ENCODE measurements at regions not wholly inside any gene's neighbourhood (a gene's known extent, or its start where the extent isn't known, plus 50 kb on each side); places are given as distances from the start of the nearest gene placed in this dataset.
"Not testable (repeated sequence)": the region's sequence is repeated elsewhere in the genome, so short reads cannot be mapped to it uniquely, and the experiment has no call there.

DNA sequence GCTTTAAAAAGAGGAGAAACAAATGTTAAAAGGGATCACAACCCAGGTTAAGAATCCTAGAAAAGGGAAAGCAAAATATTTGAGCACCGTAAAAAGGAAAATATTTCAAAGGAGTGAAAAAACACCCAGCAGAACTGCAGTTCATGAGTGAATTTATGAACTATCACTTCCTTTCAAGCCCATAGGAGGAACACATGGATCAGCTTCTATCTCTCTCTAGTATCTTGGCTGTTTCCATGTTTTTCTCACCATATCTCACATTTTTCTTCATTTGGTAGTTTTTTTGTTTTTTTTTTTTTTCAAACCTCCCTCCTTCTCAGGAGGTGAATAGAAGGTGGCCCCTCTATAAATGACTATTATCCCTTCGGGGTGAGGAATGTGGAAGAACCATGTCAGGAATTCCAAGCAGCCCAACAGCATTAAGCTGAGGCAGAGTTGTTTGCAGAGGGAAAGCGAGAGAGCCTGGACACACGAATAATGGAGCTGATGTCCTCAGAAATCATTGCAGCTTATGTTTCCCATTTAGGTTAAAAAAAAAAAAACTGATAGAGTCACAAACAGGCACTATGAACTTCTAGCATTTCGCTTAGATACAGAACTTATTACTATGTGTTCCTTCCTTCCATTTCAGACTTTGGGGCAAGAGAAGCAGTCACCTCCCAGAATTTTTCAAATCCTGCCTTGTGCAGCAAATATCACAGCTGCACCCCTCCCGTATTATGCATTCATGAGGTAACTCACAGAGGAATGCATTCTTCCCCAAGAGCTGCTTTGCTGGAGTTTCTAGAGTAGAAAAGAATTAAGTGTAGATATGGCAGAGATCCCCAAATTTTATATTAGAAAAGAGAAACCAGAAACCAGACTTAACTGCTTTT lies 315.6 kb downstream of the IRS1 start:
- in situ Hi-C loops (cut with MboI; ENCODE audit: low sequenced_read_pairs) = no loop called here

DNA sequence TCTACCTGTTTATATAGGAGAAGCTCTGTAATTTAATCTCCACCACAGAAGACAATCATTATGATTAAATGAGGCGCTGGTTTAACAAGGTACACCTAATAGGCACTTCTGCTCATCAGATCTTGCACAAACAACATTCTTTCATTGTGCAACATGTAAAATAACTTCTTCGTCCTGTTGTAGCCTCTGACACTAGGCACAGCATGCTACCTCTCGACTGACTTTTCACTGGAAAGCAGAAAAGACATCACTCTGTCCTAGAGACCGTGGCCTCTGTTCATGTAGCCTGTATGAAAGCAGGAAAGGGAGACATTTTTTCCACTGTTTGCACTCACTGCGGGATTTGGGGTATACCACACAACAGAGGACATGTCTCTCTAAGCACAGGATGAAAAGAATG lies 316.5 kb downstream of the IRS1 start:
- in situ Hi-C loops (cut with MboI; ENCODE audit: low sequenced_read_pairs) = no loop called here

DNA sequence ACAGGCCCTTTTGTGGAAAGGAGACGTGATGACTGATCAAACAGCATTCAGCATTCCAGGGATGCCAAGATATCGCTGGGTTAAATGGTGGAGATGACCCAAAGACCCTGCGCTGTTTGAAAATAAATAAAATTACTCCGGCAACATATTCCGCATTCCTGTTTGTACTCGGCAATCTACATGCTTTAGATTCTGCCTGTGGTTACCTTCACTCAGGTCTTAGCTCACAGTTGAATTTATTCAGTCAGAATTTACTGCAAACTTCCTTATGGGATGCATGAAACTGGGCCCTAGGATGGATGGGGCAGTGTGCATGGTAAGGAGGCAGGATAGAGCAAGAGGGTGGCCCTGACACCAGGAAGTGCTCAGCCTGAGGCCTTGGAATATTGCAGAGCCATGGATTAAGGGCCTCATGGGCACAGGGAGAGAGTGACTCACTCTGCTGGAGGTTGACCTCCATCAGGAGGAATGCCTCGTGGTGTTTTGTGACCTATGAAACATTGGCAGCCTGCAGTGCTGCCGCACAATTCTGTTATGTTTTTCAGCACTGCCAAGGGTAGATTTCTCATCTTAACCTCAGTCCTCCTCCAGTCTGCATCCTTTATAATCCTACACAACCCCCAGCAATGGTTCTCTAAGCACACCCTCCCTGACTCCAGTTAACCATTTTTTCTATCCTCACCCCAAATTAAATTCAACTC lies 321.4 kb downstream of the IRS1 start:
- in situ Hi-C loops (cut with MboI; ENCODE audit: low sequenced_read_pairs) = no loop called here

DNA sequence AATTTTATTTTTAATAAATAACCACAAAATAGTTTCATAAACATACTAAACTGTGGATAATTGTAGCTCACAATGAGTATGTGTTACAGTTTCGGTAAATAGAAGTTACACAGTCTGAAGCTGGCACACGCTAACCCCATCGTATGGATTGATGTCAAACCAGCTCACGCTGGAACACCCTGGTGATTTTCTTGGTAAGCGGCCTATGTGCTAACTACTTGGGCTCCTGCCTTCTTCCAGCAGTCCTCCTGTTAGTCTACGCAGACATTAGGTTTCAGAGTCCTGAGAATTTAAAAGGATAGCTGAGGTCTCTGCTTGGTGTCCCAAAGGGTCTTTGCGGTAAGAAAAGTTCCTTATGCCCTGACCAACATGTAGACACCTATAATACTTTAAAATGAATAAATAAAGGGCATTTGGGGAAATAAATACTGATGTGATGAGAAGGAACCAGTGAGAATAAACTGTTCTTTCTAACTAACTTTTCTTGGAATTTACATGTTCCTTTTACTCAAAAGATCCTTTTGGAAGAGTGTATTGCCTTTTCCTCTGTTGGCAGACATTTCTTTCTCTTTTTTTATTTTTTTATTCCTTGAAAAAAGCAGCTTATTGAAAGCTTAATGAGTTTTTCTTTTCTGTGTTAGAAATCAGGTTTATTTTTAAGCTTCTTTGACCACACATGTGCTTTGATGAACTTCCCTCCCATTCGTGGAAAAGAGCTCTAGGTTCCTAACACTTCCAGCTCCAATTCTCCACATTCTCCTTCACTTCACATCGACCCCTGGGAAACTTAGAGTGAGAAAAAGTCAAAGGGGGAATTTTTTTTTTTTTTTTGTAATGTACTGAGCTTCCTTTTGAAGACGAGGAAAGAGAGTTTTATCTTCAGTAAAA lies 322.2 kb downstream of the IRS1 start:
- in situ Hi-C loops (cut with MboI; ENCODE audit: low sequenced_read_pairs) = no loop called here

DNA sequence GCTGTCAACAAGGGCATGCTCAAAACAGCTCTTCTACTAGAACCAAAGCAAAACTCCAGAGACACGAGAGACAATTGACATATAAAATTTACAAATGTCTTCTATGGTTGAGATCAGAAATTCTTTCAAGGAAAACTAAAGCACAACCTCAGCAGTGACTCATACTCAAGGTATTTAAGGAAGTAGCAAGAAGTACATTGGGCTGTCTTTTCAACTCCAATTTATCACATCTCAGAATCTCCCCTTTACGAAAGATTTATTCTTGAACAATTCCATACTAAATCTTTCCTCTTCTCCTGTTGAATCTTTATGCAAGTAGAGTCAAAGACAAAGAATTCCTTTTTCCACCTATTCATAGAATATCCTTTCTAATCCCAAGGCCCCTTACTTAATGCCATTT lies 324.0 kb downstream of the IRS1 start:
- in situ Hi-C loops (cut with MboI; ENCODE audit: low sequenced_read_pairs) = no loop called here

DNA sequence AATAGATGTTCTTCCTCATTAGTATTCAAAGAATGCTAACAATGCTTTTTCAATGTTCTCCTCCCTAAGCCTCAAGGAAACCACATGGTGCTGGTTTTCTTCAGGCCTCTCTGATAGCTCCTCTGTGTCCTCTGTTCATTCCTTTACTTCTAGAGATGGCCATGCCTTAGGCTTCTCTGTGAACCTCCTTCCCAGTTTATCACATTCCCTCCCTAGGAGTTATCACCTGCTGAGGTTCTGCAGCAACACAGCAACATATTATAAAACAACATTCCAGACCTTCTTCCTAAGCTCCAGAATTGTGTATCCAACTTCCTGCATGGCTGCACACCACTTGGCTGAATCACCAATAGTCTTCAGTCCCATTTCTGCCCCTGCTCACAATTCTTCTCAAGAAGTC lies 325.5 kb downstream of the IRS1 start:
- in situ Hi-C loops (cut with MboI; ENCODE audit: low sequenced_read_pairs) = no loop called here

DNA sequence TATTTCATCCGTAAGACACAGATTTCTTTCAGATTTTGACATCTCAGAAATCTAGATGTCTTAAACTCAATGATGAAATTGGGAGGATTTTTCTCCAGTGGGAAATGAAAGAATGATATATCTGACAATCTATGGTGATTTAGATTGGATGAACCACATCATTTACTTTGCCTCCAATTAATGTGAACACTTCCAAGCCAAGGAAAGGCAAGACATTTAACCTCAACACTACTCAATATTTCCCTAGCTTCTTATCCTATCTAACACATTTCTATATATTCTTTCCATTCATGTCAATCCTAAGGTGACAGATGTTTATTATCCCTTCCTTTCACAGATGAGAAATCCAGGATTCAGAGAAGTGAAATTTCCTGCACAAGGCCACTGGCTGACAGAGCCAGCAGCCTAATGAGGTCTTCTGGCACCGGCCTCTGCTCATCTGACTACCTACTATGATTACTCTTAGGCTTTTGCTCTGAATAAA lies 327.6 kb downstream of the IRS1 start:
- in situ Hi-C loops (cut with MboI; ENCODE audit: low sequenced_read_pairs) = no loop called here

DNA sequence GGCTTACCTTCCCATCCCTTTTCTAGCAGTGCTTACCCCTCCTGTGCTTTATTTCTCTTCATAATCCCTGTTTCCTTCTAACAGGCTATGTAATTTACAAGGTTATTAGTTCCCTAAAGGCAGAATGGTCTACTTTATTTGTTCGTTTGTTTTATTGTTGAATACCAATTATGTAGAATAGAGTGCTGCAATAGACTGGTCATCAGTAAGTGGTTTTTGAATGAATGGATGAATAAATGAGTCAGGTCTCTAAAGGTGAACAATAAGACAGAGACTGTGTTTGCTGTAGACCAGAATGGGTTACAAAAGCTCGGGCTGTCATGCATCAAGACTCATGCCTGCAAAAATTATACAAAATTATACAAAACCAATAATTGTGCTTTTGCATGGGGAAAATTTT lies 332.0 kb downstream of the IRS1 start:
- in situ Hi-C loops (cut with MboI; ENCODE audit: low sequenced_read_pairs) = no loop called here

DNA sequence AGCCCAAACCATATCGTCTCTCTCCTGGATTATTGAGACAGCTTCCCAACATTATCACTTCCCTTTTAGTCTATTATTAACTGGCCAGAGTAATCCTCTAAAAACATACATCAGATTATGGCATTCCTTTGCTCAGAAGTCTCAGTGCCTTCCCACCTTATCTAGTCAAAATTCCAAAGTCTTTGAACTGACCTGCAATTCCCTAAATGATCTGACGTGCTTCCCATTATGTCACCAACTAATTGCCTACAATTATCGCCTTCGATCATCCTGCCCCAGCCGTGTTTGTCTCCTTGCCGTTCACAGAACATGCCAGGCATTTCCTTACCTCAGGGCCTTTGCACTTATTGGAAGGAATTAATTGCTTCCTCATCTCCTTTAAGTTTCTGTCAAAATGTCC lies 332.4 kb downstream of the IRS1 start:
- in situ Hi-C loops (cut with MboI; ENCODE audit: low sequenced_read_pairs) = no loop called here

DNA sequence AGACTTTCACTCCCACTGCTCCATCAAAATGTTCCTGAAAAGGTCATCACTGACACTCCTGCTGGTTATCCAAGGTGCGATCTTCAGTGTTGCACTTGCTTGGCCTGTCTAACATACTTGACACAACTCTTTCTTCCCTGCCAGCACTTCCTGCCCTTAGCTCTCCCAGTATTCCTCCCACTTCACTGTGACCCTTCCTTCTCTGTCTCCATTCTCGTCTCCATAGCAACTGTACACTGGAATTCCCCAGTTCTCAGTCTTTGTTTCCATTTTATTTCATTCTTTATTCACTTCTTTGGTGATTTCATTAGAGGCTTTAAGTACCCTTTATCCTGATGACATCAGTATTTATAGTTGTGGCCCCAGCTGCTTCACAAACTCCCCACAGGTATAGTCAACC lies 333.0 kb downstream of the IRS1 start:
- in situ Hi-C loops (cut with MboI; ENCODE audit: low sequenced_read_pairs) = no loop called here

DNA sequence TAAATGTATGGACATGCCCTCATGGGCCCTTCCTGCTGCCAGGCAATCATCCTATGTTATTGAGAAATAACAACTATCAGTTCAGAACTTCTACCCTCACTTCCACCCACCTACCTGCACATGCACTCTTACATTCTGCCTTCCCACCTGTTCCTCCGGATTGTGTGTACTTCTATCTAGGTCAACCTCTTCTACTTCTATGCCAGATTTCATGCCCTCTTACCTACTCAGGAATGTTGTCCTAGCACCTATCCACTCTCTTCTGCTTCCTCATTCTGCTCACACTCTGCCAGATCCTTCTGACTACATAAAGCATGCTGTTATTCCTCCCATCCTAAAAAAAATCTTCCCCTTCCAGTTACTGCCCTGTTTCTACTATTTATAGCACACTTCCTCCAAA lies 333.5 kb downstream of the IRS1 start:
- in situ Hi-C loops (cut with MboI; ENCODE audit: low sequenced_read_pairs) = no loop called here

DNA sequence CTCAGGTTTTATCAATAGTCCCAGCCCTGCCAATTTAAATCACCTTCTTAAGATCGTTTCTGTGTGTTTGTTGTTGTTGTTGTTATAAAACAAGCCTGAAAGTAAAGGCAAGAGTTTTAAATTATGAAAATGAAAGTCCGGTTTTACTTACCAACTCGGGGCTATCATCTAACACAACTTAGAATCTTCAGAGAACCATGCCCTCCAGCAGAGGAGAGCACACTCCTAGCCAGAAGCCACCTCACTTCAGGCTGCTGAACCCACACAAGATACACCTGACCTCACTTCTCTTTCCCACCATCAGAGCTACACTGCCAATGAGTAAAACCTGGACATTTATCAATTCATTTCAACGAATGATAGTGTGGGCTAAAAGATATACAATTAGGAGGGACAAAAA lies 335.2 kb downstream of the IRS1 start:
- in situ Hi-C loops (cut with MboI; ENCODE audit: low sequenced_read_pairs) = no loop called here

DNA sequence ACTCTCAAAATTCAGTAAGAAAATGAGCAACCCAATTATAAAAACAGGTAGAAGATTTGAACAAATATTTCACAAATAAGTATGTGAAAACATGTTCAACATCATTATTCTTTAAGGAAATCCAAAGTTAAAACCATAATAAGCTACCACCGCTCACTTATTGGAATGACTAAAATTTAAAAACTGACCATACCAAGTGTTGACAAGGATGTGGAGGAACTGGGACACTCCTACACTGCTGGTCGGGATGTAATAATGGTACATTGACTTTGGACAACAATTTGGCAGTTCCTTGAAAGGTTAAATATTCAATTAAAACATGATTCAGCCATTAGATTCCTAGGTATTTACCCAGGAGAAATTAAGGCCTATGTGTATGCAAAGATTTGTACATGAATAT lies 336.5 kb downstream of the IRS1 start:
- in situ Hi-C loops (cut with MboI; ENCODE audit: low sequenced_read_pairs) = no loop called here

DNA sequence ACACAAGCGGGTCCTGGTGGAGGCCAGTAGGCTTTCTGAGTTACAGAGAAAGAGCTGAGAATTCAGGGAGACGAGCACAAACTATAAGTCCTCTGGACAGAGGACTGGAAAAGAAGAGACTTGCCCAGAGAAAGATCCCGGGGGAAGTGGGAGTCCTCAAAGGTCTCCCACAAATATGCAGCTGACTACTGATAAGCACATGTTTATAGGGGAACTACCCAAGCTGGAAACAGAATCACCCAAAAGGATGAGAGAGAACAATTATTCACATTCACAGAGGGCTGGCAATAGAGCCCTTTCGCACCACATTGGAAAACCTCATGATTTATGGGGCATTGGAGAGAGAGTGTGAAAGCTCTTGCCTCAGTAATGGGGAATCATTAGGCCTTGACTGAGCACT lies 337.6 kb downstream of the IRS1 start:
- in situ Hi-C loops (cut with MboI; ENCODE audit: low sequenced_read_pairs) = no loop called here

DNA sequence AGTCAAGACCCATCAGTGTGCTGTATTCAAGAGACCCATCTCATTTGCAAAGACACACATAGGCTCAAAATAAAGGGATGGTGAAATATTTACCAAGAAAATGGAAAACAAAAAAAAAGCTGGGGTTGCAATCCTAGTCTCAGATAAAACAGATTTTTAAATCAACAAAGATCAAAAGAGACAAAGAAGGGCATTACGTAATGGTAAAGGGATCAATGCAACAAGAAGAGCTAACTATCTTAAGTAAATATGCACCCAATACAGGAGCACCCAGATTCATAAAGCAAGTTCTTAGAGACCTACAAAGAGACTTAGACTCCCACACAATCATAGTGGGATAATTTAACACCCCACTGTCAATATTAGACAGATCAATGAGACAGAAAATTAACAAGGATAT lies 343.5 kb downstream of the IRS1 start:
- in situ Hi-C loops (cut with MboI; ENCODE audit: low sequenced_read_pairs) = not testable (repeated sequence)

DNA sequence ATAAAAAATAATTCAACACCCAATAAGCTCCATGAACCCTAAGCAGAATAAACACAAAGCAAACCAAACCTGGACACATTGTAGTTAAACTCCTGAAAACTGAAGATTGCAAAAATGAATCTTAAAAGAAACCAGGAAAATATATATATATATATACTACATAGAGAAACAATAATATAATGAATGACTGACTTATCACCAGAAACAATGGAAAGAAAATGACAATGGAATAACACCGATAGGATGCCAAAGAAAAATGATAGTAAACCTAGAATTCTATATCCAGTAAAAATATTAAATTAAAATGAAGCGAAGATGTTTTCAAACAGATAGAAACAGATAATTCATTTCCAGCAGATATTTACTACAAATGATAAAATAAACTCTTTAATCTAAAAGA lies 346.9 kb downstream of the IRS1 start:
- in situ Hi-C loops (cut with MboI; ENCODE audit: low sequenced_read_pairs) = no loop called here

DNA sequence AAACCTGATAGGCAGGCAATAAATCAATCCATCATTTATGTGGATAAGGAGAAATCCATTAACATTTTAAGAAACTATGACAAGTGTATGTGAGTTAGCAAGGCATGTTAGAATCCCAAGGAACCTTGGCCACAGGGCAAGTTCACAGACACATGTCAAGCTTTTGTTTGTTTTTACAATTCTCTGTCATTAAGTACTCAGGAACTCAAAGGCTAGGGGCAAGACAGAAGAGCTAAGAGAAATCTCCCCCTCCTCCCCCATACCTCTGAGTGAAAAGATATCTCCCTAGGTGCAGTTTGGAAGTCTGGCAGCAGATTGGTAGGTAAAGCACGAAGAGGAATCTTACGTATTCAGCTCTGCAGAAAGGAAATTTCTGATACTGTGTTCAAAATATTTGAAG lies 348.1 kb downstream of the IRS1 start:
- in situ Hi-C loops (cut with MboI; ENCODE audit: low sequenced_read_pairs) = no loop called here

DNA sequence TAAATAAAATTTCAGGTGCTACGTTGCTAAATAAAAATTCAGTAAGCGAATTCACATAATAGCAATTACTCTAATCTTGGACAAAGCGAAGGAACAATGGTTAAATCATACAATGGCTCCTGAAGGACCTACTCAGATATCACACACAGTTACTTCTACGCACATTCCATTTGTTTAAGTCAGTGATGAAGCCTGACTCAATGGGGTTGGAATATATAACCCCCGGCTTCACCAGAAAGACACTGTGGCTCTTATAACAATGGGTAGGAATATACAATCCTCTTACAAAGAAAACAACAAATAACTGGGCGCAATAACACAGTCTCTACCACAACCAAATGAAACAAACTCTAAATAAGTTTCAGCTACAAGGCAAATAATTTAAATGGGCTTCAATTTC lies 349.5 kb downstream of the IRS1 start:
- in situ Hi-C loops (cut with MboI; ENCODE audit: low sequenced_read_pairs) = no loop called here

DNA sequence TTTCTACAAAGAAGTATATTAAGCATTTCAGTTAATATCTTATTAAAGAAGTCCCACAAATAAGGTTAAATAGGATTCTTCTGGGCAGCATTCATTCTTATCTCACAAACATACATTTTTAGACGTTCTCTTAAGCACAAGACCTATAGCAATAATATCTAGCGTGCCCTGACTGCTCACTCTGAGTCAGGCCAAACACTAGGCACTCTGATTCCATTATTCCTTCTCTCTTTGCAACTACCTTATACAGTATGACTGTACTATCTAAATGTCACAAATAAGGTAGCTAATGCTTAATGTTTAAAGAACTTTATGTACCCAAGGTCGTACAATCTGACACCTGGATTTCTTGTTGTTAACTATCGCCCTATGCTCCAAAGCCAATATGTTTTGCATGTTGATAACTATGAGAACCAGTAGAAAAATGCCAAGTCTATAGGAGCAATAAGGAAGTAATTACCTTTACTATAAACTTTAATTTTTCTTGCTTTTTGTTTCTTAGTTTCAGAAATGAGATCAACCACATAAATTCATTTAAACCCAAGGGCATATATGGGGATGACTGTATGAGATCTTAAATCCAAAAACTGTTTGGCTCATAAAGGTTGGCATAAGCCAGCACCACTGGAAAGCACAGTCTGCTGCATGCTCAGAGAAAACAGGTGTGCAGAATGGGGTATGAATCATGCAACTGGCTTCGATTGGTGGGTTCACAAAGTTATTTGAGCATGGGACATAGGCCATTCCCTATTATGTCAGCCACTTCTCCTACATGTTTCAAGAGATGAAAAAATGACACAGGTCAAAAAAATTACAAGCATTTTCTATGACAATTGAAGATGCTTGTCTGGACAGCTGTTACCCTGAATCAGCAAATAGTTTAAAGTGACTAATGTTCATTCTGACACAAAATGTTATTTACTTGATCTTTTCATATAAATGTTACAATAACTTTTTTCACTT lies 352.0 kb downstream of the IRS1 start:
- in situ Hi-C loops (cut with MboI; ENCODE audit: low sequenced_read_pairs) = no loop called here

DNA sequence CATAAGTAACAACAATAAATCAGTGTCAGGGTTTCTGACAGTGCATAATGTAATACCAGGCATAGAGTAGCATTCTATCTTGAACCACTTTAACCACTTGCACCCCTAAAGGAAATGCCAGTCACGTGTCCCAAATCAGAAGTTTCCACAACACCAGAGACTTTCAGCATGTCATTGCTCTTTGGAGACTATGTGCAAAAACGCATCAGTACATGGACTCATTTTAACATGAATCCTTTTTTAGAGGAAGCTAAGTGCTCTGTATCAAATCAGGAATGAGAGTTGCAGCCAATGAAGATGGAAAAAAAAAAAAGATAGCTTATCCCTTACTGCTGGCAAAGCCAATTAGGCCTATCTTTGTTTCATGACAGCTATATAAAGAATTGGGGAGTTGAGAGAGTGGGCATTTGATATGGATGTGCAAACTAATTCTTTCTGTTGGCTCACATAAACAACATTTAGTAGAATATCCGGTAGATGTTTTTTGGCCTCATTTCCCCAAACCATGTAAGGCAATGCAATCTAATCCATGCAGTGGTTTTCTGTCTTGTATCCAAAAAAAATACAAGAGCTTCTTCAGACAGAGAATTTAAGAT lies 353.1 kb downstream of the IRS1 start:
- in situ Hi-C loops (cut with MboI; ENCODE audit: low sequenced_read_pairs) = no loop called here
